Panc1 (cell line): ENCODE measurements at regions not wholly inside any gene's neighbourhood (a gene's known extent, or its start where the extent isn't known, plus 50 kb on each side); places are given as distances from the start of the nearest gene placed in this dataset.

Source experiments
- ATAC-seq: fragments of 200-7000 bp; cut with Tn5 transposase; 2 replicates; pipeline ENCODE4 v1.9.1; 2020; ENCODE audit warnings: mild to moderate bottlenecking, moderate library complexity
- BruUV-seq: library from RNA; stranded (reverse); fragments of 400-500 nt; replicated peaks from 2 replicates; lab custom pipeline; 2021; lab: Mats Ljungman, UMichigan
- CTCF ChIA-PET: fragments of 300-600 bp; sonication (Branson Sonifier 250); formaldehyde crosslinking; loops from one replicate; lab custom pipeline; 2022; ENCODE audit warnings: antibody characterized with exemption; lab: Charles Lee
- POLR2A ChIA-PET: fragments of 300-600 bp; sonication (Branson Sonifier 250); formaldehyde crosslinking; loops from one replicate; lab custom pipeline; 2022; ENCODE audit warnings: antibody characterized with exemption; lab: Charles Lee
- DNase-seq: peaks from one replicate; pipeline ENCODE4 v3.0.0-alpha.2; 2010; ENCODE audit warnings: low read depth, low spot score
- H3K27ac ChIP-seq: 2 replicates; pipeline ENCODE4 v1.5.1; 2011; ENCODE audit warnings: mild to moderate bottlenecking, low read length, inconsistent platforms
- H3K27me3 ChIP-seq: fragments of 200-500 bp; sonication (Bioruptor generic); 2 replicates; pipeline ENCODE4 v1.6.0; 2014; ENCODE audit warnings: low read length, inconsistent platforms; ENCODE audit not compliant: control insufficient read depth, insufficient read depth
- H3K36me3 ChIP-seq: fragments of 200-500 bp; sonication (Bioruptor generic); 2 replicates; pipeline ENCODE4 v1.5.1; 2014; ENCODE audit warnings: inconsistent platforms, mild to moderate bottlenecking, low read length, moderate library complexity; ENCODE audit not compliant: control insufficient read depth, insufficient read depth
- H3K4me1 ChIP-seq: 2 replicates; pipeline ENCODE4 v1.5.1; 2011; ENCODE audit warnings: inconsistent platforms, mild to moderate bottlenecking, low read length, moderate library complexity; ENCODE audit not compliant: control insufficient read depth, insufficient read depth
- H3K4me3 ChIP-seq, 2 experiments: 2 replicates each; pipeline ENCODE4 v1.5.1; 2011 to 2012; ENCODE audit warnings: low read depth in 2 of 2, low read length in 2 of 2, mild to moderate bottlenecking in 2 of 2, inconsistent platforms in 1 of 2, moderate library complexity in 1 of 2
- H3K9me3 ChIP-seq: fragments of 200-500 bp; sonication (Bioruptor generic); 2 replicates; pipeline ENCODE4 v1.5.1; 2014; ENCODE audit warnings: low read depth, mild to moderate bottlenecking, inconsistent platforms, low read length, moderate library complexity; ENCODE audit not compliant: control insufficient read depth, insufficient read depth
- POLR2AphosphoS5 ChIP-seq: IDR thresholded peaks from 2 replicates; pipeline ENCODE4 v1.6.1; 2012; ENCODE audit warnings: mild to moderate bottlenecking, low read depth, low read length, moderate library complexity
- SIN3A ChIP-seq: IDR thresholded peaks from 2 replicates; pipeline ENCODE4 v1.6.1; 2012; ENCODE audit warnings: low read depth, mild to moderate bottlenecking, low read length, moderate library complexity, borderline replicate concordance; ENCODE audit not compliant: insufficient read depth
- TCF7L2 ChIP-seq: IDR thresholded peaks from 2 replicates; pipeline ENCODE4 v1.6.1; 2011; ENCODE audit warnings: mild to moderate bottlenecking, low read depth, low read length, inconsistent platforms
- in situ Hi-C: cut with HindIII; loops from 2 replicates; pipeline ENCODE4 v1.10.0; 2016; ENCODE audit warnings: low sequenced_read_pairs, low pct_unique_long_range_greater_than_20kb
- intact Hi-C: fragments of 100-400 bp; cut with micrococcal nuclease; formaldehyde crosslinking; loops from one replicate; pipeline ENCODE4 v1.10.0; 2022; ENCODE audit not compliant: unreplicated experiment
- TF ChIP-seq, protein P1 (sequence below): fragments of 450-650 bp; IDR thresholded peaks from 2 replicates; pipeline ENCODE4 v1.5.1; 2017; ENCODE audit warnings: mild to moderate bottlenecking
- TF ChIP-seq, protein P2 (sequence below), 2 experiments: IDR thresholded peaks; 2 replicates each; pipeline ENCODE4 v1.6.1; 2011 to 2012; ENCODE audit warnings: low read depth in 2 of 2, control low read depth in 1 of 2, low read length in 1 of 2, mild to moderate bottlenecking in 1 of 2, moderate library complexity in 1 of 2; ENCODE audit not compliant: insufficient read depth in 1 of 2

DNA sequence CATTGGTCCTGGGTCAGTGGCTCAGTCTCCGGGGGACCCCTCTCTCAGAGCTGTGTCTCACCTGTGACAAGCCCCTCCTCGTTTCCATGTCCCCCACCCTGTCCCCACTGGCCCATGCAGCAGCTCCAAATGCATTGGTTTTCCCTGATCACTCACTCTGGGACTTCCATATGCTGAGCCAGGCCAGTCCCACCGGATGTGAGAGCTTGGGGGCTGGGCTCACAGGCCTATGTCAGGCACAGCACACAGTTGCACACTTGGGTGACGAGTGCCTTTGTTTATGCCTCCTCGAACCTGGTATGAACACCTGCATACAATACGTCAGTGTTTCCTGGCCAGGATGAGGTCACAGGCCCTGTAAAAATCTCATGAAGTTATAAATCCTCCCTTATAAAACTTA, 232.5 kb downstream of the TFCP2L1 start:
- in situ Hi-C loops (no loop called here), intact Hi-C loops (no loop called here)
- Histone ChIP-seq H3K4me3 (no peak overlapping the region), H3K4me1 (no peaks in the 10 kb centered on the region), H3K9me3 (no peaks in the 10 kb centered on the region), H3K27ac (no peak overlapping the region), H3K36me3 (no peaks in the 10 kb centered on the region), H3K27me3 (no peaks in the 10 kb centered on the region)
- ATAC-seq (peak; percentile 56; the same call in 1 of the 2 replicates), DNase-seq (no peak)
- POLR2A ChIA-PET = interaction anchor here (0.7 kb wide), 1 partner anchor 352 kb away, joined by 3 read pairs; no protein-coding TSS in a partner anchor
- no TSS peak for BruUV-seq
- TF ChIP-seq, protein P1, sequence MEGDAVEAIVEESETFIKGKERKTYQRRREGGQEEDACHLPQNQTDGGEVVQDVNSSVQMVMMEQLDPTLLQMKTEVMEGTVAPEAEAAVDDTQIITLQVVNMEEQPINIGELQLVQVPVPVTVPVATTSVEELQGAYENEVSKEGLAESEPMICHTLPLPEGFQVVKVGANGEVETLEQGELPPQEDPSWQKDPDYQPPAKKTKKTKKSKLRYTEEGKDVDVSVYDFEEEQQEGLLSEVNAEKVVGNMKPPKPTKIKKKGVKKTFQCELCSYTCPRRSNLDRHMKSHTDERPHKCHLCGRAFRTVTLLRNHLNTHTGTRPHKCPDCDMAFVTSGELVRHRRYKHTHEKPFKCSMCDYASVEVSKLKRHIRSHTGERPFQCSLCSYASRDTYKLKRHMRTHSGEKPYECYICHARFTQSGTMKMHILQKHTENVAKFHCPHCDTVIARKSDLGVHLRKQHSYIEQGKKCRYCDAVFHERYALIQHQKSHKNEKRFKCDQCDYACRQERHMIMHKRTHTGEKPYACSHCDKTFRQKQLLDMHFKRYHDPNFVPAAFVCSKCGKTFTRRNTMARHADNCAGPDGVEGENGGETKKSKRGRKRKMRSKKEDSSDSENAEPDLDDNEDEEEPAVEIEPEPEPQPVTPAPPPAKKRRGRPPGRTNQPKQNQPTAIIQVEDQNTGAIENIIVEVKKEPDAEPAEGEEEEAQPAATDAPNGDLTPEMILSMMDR = no peak
- TF ChIP-seq, protein P2, sequence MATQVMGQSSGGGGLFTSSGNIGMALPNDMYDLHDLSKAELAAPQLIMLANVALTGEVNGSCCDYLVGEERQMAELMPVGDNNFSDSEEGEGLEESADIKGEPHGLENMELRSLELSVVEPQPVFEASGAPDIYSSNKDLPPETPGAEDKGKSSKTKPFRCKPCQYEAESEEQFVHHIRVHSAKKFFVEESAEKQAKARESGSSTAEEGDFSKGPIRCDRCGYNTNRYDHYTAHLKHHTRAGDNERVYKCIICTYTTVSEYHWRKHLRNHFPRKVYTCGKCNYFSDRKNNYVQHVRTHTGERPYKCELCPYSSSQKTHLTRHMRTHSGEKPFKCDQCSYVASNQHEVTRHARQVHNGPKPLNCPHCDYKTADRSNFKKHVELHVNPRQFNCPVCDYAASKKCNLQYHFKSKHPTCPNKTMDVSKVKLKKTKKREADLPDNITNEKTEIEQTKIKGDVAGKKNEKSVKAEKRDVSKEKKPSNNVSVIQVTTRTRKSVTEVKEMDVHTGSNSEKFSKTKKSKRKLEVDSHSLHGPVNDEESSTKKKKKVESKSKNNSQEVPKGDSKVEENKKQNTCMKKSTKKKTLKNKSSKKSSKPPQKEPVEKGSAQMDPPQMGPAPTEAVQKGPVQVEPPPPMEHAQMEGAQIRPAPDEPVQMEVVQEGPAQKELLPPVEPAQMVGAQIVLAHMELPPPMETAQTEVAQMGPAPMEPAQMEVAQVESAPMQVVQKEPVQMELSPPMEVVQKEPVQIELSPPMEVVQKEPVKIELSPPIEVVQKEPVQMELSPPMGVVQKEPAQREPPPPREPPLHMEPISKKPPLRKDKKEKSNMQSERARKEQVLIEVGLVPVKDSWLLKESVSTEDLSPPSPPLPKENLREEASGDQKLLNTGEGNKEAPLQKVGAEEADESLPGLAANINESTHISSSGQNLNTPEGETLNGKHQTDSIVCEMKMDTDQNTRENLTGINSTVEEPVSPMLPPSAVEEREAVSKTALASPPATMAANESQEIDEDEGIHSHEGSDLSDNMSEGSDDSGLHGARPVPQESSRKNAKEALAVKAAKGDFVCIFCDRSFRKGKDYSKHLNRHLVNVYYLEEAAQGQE (IDR thresholded peaks at IDR 0.05; ENCODE audit: insufficient read depth in 1 of 2, low read depth in 2 of 2, low read length in 1 of 2) = no peak
- TF ChIP-seq SIN3A = no peak
- TF ChIP-seq TCF7L2 = no peak
- no peak for TF ChIP-seq POLR2AphosphoS5
- CTCF ChIA-PET = no interaction called here

DNA sequence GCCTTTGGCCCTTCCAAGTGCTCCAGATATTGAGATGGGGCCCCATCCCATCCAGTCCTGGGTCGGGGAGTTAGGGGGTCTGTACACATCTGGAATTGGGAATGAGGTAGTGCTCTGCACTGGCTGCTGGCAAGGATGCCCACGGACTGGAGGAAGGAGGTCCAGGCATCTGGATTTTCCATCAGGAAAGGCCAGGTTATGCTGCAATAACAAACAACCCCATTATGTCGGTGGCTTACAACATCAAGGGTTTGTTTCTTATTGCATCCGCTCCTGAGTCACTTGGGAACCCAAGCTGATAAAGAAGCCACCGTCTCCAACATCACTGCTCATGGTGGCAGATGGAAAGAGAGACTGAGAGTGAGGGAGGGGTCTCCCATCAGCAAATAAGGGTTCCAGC, 229.9 kb downstream of the TFCP2L1 start:
- Histone ChIP-seq H3K27ac (no peak overlapping the region), H3K27me3 (no peaks in the 10 kb centered on the region), H3K4me3 (no peak overlapping the region), H3K9me3 (no peaks in the 10 kb centered on the region), H3K36me3 (no peaks in the 10 kb centered on the region), H3K4me1 (no peaks in the 10 kb centered on the region)
- intact Hi-C loops = no loop called here
- in situ Hi-C loops = no loop called here
- no TSS peak for BruUV-seq
- no peak for ATAC-seq
- DNase-seq = no peak
- ChIA-PET POLR2A (no interaction called here), CTCF (no interaction called here)
- TF ChIP-seq SIN3A (no peak), TCF7L2 (no peak), POLR2AphosphoS5 (no peak)
- TF ChIP-seq, protein P1 = no peak
- TF ChIP-seq, protein P2 (IDR thresholded peaks at IDR 0.05; ENCODE audit: insufficient read depth in 1 of 2, low read depth in 2 of 2, low read length in 1 of 2) = no peak
